Central memory CD4-positive, alpha-beta T cell (primary cell): ENCODE measurements at regions not wholly inside any gene's neighbourhood (a gene's known extent, or its start where the extent isn't known, plus 50 kb on each side); places are given as distances from the start of the nearest gene placed in this dataset.
"Not testable (repeated sequence)": the region's sequence is repeated elsewhere in the genome, so short reads cannot be mapped to it uniquely, and the experiment has no call there.

Experiments used
- DNase-seq: peaks from one replicate; pipeline ENCODE4 v3.0.0; 2022

DNA sequence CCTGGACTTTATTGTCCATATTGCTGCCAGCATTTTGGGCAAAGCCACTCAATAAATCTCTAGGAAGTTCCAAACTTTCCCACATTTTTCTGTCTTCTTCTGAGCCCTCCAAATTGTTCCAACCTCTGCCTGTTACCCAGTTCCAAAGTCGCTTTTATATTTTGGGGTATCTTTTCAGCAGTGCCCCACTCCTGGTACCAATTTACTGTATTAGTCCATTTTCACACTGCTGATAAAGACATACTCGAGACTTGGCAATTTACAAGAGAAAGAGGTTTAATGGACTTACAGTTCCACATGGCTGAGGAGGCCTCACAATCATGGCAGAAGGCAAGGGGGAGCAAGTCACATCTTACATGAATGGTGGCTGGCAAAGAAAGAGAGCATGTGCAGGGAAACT, 53.4 kb downstream of the AHSP start:
- DNase-seq, result not testable (repeated sequence)

DNA sequence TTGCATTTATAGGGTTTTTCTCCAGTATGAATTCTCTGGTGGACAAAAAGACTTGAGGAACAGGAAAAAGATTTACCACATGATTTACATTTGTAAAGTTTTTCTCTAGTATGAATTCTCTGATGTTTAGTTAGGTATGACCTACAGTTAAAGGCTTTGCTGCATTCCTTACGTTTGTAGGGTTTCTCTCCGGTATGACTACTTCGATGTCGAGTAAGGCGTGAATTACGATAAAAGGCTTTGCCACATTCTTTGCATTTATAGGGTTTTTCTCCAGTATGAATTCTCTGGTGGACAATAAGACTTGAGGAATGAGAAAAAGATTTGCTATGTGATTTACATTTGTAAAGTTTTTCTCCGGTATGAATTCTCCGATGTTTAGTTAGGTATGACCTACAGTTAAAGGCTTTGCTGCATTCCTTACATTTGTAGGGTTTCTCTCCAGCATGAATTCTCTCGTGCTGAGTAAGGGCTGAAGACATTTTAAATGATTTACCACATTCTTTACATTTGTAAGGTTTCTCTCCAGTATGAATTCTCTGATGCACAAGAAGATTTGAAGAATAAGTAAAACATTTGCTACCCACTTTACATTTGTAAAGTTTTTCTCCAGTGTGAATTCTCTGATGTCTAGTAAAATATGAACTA, 74.2 kb downstream of the AHSP start:
- DNase-seq, result not testable (repeated sequence)

DNA sequence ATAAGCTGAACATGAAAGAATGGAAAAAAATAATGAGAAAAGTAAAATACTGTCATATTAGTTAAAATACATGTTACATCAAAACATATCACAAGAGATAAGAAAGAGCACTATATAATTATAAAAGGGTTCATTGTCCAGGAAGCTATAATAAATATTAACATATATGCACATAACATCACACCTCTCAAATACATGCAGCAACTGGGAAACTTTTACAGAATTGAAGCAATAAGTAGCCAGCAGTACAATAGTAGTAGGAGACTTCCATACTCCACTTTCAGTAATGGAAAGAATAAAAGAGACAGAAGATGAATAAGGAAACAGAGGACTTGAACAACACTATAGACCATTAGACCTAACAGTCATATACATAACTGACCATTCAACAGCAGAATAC, 90.4 kb downstream of the AHSP start:
- DNase-seq, result no peak

DNA sequence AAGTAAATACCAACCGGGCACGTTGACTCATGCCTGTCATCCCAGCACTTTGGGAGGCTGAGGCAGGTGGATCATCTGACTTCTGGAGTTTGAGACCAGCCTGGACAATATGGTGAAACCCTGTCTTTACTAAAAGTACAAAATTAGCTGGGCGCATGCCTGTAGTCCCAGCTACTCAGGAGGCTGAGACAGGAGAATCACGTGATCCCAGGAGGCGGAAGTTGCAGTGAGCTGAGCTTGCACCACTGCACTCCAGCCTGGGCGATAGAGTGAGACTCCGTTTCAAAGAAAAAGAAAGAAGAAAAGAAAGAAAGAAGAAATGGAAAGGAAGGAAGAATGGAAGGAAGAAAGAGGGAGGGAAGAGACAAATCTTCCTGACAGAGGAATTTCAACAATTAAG, 108.7 kb downstream of the AHSP start:
- no peak for DNase-seq

DNA sequence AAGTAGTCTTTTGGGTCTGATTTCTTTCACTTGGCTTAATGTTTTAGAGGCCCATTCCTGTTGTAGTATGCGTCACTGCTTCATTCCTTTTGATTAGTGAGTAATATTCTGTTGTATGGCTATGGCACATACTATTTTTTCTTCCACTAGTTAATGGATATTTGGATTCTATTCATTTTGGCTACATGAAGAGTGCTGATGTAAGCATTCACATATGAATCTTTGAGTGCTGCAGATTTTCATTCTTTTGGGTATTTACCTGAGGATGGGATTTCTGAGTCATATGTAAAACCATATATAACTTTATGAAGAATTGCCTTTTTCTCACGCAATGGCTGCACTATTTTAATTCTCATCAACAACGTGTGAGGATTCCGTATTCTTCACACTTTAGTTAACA, 113.6 kb downstream of the AHSP start:
- no peak for DNase-seq

DNA sequence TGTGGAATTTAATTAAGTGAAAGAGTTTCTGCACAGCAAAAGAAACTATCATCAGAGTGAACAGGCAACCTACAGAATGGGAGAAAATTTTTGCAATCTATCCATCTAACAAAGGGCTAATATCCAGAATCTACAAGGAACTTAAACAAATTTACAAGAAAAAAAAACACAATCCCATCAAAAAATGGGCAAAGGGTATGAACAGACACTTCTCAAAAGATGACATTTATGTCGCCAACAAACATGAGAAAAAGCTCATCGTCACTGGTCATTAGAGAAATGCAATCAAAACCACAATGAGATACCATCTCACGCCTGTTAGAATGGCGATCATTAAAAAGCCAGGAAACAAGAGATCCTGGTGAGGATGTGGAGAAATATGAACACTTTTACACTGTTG, 128.0 kb downstream of the AHSP start:
- not testable (repeated sequence) for DNase-seq

DNA sequence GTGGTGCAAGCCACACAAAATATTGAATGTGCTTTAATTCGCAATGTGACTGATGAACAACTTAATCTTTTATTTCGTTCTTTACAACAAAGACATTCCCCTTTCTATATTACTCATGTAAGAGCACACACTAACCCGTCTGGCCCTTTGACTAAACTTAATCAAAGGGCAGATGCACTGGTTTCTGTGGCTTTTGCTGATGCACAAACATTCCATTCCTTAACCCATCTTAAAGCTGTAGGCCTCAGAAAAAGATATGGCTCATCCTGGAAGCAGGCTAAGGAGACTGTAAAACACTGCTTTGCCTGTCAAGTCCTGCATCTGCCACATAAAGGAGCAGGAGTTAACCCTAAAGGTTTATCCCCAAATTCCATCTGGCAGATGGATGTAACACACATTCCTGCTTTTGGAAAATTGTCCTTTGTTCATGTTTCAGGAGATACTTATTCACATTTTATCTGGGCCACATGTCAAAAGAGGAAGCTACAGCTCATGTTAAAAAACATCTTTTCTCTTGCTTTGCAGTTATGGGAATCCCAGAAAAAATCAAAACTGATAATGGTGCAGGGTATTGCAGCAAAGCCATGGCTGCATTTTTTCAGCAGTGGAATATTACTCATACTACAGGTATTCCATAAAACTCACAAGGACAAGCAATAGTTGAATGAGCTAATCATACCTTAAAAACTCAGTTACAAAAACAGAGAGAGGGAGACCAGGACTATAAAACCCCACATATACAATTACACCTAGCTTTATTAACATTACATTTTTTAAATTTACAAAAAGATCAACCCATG, 137.2 kb downstream of the AHSP start:
- DNase-seq, result no peak

DNA sequence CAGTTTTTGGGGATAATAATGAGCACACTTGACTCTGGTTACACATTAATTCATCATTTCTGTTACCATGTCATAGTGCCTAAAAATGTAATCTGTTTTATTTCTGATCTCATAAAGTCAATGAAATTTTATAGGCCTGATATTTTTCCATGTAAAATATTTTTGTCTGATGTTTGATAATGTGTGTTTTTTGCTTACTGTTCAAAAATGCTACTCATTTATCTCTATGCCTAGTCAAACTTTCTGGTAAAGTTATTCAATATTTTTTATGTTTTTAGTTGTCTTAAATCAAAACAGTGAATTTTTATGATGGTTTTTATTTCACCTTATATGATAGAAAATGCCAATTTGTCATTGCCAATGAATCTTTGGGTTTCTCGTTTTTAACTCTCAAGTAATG, 147.0 kb downstream of the AHSP start:
- no peak for DNase-seq

DNA sequence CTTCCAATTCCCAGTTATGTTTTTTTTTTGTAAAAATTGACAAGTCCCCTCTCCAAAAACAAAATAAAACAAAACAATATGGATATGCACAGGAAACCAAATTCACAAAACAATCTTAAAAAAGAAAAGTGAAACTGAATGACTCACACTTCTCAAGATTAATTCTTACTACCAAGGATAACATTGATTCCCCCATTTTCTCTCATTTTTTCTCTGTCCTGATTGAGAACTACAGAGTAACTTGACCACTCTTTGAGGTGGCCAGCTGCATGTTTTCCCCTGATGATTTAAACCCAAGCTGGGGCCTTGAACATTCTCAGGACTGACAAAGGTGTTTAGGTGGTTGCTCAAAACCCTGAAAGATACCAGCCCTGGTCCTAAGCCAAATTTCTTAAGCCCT, 149.0 kb downstream of the AHSP start:
- DNase-seq, result no peak

DNA sequence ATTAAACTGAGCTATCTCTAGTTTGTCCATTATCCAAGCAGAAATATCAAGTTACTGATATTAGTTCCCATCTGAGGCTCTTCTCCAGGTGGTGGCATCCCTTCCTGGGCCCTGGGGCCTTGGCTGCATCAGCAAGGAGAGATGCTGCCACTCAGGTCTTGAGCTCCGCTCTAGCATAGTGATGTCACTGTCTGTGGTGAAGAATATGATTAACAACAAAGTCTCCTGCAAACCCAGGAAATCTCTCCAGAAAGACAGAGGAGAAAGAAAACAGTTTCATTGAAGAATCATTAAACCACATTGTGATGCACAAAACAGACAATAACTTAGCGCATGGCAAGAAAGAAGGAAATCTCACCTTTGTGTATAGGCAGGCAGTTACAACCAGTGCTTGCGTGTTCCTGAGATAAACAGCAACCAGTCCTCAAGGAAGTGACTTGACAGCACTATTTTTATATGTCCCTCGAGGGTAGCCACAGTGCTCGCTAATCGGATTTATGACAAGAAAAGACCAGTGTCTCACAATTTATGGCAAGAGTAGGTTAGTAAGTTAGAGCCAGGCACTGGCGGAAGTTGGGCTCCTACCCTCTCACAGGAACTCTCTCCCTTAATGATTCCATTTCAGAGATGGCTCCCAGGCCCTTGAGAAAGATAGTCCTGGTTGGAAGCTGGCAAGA, 151.1 kb downstream of the AHSP start:
- DNase-seq, result no peak

DNA sequence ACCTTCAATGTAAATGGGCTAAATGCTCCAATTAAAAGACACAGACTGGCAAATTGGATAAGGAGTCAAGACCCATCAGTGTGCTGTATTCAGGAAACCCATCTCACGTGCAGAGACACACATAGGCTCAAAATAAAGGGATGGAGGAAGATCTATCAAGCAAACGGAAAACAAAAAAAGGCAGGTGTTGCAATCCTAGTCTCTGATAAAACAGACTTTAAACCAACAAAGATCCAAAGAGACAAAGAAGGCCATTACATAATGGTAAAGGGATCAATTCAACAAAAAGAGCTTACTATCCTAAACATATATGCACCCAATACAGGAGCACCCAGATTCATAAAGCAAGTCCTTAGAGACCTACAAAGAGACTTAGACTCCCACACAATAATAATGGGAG, 161.6 kb downstream of the AHSP start:
- not testable (repeated sequence) for DNase-seq

DNA sequence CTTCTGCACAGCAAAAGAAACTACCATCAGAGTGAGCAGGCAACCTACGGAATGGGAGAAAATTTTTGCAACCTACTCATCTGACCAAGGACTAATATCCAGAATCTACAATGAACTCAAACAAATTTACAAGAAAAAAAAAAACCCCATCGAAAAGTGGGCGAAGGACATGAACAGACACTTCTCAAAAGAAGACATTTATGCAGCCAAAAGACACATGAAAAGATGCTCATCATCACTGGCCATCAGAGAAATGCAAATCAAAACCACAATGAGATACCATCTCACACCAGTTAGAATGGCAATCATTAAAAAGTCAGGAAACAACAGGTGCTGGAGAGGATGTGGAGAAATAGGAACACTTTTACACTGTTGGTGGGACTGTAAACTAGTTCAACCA, 164.6 kb downstream of the AHSP start:
- DNase-seq, result not testable (repeated sequence)

DNA sequence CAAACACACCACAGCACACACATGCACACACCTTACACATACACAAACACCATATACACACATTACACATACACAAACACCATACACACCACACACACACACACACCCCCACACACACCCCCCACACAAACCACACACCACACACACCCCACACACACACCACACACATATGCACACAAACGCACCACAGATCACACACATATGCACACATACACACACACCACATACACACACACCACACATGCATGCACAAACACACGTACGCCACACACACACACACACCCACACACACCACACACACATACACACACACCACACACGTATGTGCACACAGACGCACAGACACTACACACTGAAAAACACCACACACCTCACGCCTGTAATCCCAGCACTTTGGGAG, 166.0 kb downstream of the AHSP start:
- no peak for DNase-seq

DNA sequence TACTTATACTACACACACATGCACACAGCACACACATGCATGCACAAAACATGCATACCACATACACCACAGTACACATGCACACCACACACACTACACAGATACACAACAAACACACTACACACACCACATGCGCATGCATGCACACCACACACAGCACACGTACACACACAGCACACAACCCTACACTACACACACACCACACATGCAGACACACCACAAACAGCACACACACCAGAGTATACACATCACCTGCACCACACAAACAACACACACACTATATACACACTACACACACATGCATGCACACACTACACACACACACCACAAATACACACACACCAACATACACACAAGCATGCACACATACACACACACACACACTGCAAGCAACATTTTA, 166.8 kb downstream of the AHSP start:
- no peak for DNase-seq

DNA sequence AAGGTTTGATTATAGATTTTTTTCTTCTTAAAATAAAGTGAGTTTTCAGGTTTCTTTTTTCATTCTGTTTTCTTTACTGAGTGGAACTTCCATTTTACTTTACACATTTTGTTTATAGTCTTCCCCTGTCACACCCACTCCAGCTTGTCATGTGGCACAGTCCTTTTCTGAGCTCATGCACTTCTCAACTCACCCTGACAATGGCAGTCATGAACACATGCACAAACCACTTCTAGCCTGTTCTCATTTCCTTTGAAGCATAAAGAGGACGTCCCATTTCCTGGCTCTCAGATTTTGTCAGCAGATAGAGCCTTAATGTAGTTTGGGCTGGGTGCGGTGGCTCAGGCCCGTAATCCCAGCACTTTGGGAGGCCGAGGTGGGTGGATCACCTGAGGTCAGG, 168.0 kb downstream of the AHSP start:
- DNase-seq, result peak; percentile 84

DNA sequence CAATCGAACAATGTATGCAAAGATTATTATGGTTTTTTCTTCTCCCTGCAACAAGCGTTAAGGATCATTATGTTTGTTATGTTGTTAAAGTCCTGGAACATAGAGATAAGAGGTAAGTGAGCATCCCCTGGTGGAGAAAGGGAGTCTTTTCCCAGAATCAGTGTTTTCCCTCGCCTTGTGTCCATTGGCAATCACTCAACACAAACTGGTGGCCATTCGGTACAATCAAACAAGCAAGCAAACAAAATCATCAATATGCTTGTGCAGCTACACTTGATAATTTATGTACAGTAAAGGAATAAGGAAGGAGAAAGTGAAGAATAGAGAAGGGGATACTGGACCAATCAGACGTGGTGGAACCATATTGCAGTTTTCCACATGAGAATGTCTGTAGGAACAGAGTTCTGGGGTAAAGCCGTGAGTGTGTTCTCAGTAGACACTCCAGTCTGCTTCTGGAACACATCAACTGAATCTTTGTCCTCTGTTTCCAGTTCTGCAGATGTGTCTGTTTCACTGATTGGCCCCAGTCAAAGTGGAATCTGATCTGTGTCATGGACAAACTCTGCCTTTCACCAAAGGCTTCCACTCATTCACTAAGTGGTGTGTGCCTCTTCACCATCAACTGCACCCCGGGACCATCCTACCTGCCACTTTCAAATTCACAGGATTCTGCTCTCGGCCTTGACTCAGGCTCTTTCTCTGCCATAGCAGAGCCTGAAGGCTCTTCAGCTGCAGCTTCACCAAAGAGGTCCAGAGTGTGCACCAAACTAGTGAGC, 169.5 kb downstream of the AHSP start:
- DNase-seq, result no peak

DNA sequence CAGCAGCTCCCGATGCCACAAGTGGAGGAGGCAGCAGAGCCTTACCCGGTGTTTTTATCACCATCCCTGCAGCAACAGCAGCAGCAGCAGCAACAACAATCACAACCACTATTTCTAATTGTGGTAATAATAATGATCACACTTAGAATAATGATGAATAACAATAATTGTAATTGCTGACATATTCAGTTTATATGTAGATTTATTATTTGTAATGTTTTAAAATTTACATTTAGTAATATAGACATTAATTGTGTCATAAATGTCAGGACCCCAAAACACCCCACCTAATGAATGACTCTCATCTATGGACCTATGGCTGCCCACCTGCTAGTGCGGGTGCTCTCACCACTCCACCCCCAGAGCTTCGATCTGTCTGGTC, 170.0 kb downstream of the AHSP start:
- no peak for DNase-seq

DNA sequence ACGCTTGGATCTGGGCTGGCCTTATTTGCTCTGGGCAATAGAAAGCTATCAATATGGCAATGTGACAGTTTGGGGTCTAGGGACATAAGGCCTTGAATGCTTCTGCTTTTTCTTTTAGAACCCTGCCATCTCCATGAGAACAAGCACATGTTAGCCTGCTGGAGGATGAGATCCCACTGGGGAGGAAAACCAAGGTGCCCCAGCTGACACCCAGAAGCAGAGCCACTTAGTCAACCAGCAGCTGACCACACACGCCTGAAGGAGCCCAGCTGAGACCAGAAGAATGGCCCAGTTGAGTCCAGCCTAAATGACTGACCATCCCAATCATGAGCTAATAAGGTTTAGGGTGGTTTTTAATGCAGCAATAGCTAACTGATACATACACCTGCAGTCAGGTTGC, 171.2 kb downstream of the AHSP start:
- DNase-seq, result no peak

DNA sequence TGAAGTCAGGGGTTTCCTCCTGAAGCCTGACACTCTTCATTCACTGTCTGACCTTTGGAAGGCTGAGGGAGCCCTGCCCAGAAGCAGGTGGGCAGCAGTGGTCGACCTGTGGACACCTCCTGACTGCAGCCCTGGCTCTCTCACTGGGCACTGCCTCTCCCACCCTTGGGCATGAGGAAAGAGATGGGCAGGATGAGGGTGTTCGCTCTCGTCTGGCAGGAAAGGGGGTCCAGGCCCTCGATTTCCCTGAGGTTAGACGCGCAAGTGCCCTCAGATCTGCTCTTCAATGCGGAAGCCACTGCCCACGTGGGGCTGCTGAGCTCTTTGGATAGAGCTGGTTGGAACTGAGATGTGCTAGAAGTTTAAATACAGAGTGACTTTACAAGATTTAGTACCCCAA, 171.9 kb downstream of the AHSP start:
- no peak for DNase-seq

DNA sequence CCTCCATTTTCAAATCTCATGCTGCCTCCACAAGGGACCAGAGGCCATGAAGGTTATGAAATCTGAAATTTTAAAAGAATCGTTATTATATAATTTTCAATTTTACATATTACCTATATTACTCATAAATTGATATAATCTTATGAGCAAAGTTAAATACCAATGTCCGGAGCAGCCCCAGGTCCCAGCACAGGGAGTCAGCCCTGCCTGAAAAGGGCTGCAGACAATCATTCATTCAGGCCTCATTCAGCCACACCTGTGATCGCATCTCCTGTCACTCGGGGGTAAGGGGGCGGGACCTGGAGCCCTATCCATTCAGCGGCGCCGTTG, 172.5 kb downstream of the AHSP start:
- DNase-seq, result no peak

DNA sequence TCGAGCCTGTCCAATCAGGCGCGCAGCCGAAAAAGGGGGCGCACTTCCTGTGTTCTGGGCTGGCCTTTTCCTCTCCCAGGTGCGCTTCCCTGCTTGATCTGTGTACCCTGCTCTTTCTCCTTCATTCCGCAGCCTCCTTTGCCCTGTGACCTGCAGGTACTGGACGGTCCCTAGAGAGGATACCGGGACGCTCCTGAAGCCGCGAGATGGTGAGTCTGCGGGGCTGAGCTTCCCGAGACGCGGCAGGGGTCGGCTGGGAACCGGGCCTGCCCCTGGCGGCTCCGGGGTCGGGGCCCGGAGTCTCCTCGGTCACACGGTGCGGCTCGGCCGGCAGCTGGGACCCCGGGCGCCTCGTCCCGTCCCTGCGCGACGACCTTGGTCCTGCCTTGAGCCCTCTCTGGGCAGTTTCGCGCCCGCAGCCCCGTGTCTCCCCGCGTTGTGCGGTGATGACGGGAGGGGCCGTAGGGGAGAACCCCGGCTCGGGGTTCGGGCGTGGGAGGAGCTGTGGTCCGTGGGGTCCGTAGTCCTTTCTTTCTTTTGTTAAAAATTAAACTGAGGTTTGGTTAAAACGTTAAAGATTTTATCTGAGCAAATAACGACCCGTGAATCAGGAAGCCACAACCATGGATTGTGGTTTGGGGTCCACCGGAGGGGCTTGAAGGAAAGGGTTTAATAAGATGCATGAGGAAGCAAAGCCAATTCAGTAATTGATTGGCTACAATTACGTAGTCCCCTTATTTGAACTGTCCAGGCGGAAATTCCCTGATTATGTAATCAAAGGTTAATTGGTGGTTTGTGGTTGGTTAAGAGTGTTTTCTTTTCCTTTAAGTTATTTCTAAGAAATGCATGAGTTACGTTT, 172.8 kb upstream of the ZNF267 start:
- DNase-seq, result peak; percentile 82

DNA sequence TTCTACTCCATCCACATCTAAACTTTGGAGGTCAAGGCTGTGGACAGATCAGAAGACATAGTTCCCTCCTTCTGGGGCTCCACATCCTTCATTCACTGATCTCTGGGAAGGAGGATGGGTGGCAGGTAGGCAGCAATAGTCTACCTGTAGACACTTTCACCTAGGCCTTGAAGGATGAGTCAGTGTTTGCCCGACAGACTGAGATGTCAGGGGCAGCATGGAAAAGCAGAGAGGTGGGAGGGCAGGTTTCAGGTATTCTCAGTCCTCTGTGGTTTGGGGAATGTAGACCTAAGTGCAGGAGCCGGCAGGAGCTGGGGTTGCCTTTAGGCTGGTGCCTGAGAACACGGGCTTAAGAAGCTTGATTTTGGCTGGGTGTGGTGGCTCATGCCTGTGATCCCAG, 171.9 kb upstream of the ZNF267 start:
- no peak for DNase-seq

DNA sequence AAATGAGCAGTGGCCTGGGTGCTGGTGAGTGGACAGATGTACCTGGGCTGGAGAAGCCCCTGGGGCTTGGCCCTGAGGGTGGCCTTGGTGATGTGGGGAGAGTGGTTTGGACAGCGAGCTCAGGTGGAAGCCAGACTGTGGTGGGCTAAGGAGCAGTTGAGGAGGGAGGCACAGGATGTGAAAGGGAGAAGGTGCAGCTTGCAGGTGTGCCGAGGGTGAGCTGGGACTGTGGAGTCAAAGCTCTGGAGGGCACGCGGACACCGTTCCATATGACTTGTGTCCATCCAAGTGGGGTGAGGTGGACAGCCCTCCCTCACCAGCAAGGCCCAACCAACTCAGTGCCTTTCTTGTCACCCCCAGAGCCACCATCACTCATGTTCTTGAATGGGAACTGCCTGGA, 170.8 kb upstream of the ZNF267 start:
- DNase-seq, result no peak
